ENCODE measurements at regions not wholly inside any gene's neighbourhood (a gene's known extent, or its start where the extent isn't known, plus 50 kb on each side); places are given as distances from the start of the nearest gene placed in this dataset.

DNA sequence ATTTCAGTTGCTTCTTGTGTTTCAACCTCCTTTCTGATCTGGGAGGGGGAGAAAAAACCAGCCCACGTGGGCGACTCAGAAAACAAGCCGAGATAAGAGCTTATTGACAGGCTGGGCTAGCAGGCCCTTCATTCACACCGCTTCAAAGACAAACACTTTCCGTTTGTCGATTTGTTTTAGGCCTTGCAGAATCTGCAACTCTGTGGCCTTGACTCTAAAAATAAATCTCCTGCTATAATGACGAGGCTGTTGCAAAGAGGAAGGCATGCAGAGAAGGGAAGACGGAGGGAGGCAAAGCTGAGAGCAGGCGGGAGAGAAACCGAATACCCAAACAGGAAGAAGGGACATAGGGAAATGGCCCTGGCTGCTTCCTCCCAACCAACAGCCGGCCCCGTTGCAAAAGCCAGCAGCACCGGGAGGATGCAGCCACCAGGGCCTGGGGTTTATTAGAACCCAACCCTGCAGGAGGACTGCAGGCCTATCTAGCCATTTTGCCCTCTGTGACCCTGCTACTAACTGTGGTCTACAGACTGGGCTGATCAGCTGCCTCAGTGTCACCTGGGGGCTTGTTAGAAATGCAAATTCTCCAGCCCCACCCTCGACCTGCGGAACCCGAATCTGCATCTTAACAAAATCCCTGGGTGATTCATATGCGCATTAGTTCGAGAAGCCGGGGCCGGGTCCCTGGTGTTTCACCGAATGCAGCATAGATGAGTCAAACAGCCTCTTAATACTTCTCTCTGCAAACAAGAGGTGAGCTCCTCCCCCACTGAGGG lies 325.5 kb downstream of the BCOR start:
- intact Hi-C loops (cut with DNase I) = no loop called here
- no peaks in the 10 kb centered on the region for H3K36me3 ChIP-seq
- H3K27me3 ChIP-seq (ENCODE audit: low read depth) = no peaks in the 10 kb centered on the region
- H3K27ac ChIP-seq = peak overlapping the region; percentile 49
- peaks cover 13% of the 10 kb centered on the region for H3K4me1 ChIP-seq
- TF ChIP-seq, protein P1, sequence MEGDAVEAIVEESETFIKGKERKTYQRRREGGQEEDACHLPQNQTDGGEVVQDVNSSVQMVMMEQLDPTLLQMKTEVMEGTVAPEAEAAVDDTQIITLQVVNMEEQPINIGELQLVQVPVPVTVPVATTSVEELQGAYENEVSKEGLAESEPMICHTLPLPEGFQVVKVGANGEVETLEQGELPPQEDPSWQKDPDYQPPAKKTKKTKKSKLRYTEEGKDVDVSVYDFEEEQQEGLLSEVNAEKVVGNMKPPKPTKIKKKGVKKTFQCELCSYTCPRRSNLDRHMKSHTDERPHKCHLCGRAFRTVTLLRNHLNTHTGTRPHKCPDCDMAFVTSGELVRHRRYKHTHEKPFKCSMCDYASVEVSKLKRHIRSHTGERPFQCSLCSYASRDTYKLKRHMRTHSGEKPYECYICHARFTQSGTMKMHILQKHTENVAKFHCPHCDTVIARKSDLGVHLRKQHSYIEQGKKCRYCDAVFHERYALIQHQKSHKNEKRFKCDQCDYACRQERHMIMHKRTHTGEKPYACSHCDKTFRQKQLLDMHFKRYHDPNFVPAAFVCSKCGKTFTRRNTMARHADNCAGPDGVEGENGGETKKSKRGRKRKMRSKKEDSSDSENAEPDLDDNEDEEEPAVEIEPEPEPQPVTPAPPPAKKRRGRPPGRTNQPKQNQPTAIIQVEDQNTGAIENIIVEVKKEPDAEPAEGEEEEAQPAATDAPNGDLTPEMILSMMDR (IDR thresholded peaks at IDR 0.05) = no peak
- no peaks in the 10 kb centered on the region for H3K9me3 ChIP-seq
- peak; percentile 47 for DNase-seq
- peak; percentile 43 to 59 for ATAC-seq
- no peak overlapping the region for H3K4me3 ChIP-seq

GRCh38 chrX:39773150-39773549 lies 324.6 kb downstream of the BCOR start:
- DNase-seq (no peak), ATAC-seq (no peak)
- intact Hi-C loops (cut with DNase I) = no loop called here
- no peaks in the 10 kb centered on the region for H3K9me3 ChIP-seq
- H3K4me1 ChIP-seq = peaks cover 13% of the 10 kb centered on the region
- H3K27me3 ChIP-seq (ENCODE audit: low read depth) = no peaks in the 10 kb centered on the region
- no peak overlapping the region for H3K27ac ChIP-seq
- no peak overlapping the region for H3K4me3 ChIP-seq
- TF ChIP-seq, protein P1 (IDR thresholded peaks at IDR 0.05) = no peak
- H3K36me3 ChIP-seq = no peaks in the 10 kb centered on the region

DNA sequence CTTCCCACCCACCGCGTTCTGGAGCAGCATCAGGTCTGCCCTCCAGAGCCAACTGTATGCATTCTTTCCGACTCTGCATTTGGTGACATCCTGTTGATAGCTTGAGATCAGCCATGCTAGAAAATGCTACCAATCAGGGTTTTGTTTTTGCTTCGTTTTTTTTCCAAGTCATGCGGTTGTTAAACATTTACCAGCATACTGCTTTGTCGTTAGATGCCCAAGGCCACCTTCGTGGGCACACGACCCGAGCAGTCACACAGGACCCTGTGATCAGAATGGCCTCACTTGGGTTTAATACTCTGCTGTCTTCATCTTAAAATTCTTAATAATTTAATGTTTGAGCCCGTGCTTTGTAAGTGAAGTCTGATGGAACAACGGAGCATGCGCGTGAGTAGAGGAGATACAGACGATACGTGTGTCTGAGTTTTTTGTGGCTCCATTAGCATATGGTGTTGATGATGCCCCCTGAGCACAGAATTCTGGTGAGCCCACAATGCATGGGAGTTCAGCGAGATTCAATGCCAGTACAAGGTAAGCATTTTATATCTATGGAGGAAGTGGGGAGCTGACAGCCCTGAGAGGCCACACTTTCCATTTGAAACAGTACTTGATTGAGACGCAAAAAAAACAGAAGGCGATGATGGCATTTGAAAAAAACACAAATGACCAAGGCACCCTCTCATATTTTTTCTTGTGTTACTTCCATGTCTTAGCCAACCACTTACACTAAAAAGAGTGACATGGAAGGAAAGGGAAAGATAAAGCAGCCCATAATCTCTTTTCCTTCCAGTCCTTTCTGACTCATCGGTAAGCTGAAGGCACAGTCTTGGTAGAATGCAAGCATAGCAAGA lies 323.6 kb downstream of the BCOR start:
- Histone ChIP-seq H3K27ac (no peak overlapping the region), H3K9me3 (no peaks in the 10 kb centered on the region), H3K36me3 (no peaks in the 10 kb centered on the region), H3K27me3 (ENCODE audit: low read depth) (no peaks in the 10 kb centered on the region), H3K4me1 (peaks cover 13% of the 10 kb centered on the region), H3K4me3 (no peak overlapping the region)
- TF ChIP-seq, protein P1 (IDR thresholded peaks at IDR 0.05) = no peak
- intact Hi-C loops (cut with DNase I) = no loop called here
- no peak for ATAC-seq
- no peak for DNase-seq

GRCh38 chrX:39774774-39775328 lies 322.9 kb downstream of the BCOR start:
- Histone ChIP-seq H3K27me3 (ENCODE audit: low read depth) (no peaks in the 10 kb centered on the region), H3K27ac (no peak overlapping the region), H3K4me3 (no peak overlapping the region), H3K4me1 (peaks cover 13% of the 10 kb centered on the region), H3K9me3 (no peaks in the 10 kb centered on the region), H3K36me3 (no peaks in the 10 kb centered on the region)
- DNase-seq (no peak), ATAC-seq (no peak)
- TF ChIP-seq, protein P1 (IDR thresholded peaks at IDR 0.05) = no peak
- intact Hi-C loops (cut with DNase I) = no loop called here

DNA sequence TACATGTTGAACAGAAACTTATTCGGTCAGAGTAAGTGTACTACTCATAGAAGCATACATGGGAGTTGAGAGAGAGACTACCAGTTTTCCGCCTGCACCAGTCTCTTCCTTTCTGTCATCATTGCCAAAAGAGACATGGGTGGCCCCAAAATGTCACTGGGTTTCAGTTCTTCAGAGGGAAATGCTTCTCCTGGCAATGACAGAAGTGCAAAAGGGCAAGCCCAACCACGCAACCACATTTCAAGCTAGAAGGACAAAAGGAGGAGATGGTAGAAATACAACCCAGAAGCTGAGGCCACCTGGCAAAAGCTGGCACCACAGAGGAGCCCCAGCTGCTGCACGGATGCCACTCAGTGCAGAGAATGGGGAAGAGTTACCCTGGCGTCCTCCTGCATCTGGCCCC lies 320.1 kb downstream of the BCOR start:
- no peak overlapping the region for H3K27ac ChIP-seq
- H3K27me3 ChIP-seq (ENCODE audit: low read depth) = no peaks in the 10 kb centered on the region
- no peaks in the 10 kb centered on the region for H3K9me3 ChIP-seq
- no peaks in the 10 kb centered on the region for H3K36me3 ChIP-seq
- DNase-seq = no peak
- ATAC-seq = no peak
- TF ChIP-seq, protein P1 (IDR thresholded peaks at IDR 0.05) = no peak
- H3K4me3 ChIP-seq = no peak overlapping the region
- intact Hi-C loops (cut with DNase I) = no loop called here
- no peaks in the 10 kb centered on the region for H3K4me1 ChIP-seq

Data from lower lobe of right lung (tissue), 2 donors.